ENCODE measurements at regions not wholly inside any gene's neighbourhood (a gene's known extent, or its start where the extent isn't known, plus 50 kb on each side); places are given as distances from the start of the nearest gene placed in this dataset.

GRCh38 chr4:96952610-96953009 is 1112.7 kb downstream of the PDHA2 start (continued):
- no peak for TF ChIP-seq SP1 (IDR thresholded peaks at IDR 0.05; ENCODE audit: low read depth, low read length)

- H3K79me2 ChIP-seq (ENCODE audit: control insufficient read depth, insufficient read depth, low read length), result no peaks in the 10 kb centered on the region
- H2AFZ ChIP-seq (ENCODE audit: control insufficient read depth, low read depth, low read length), result no peak overlapping the region
- TF ChIP-seq E2F8 (IDR thresholded peaks at IDR 0.05; ENCODE audit: low read depth, partially characterized antibody) (no peak), ESRRA (IDR thresholded peaks at IDR 0.05; ENCODE audit: low read length) (no peak), MEF2B (IDR thresholded peaks at IDR 0.05; ENCODE audit: partially characterized antibody, poor library complexity, severe bottlenecking) (no peak), CBFB (IDR thresholded peaks at IDR 0.05; ENCODE audit: low read depth) (no peak), RUNX3 (IDR thresholded peaks at IDR 0.05; ENCODE audit: low read length) (no peak), RCOR1 (conservative IDR thresholded peaks at IDR 0.05; ENCODE audit: low read depth, low read length) (no peak), PAX8 (IDR thresholded peaks at IDR 0.05) (no peak), NFXL1 (IDR thresholded peaks at IDR 0.05; ENCODE audit: borderline replicate concordance) (no peak), ZNF274 (IDR thresholded peaks at IDR 0.05; ENCODE audit: insufficient read depth, insufficient read length) (no peak), IRF3 (IDR thresholded peaks at IDR 0.05) (no peak), RBBP5 (conservative IDR thresholded peaks at IDR 0.05) (no peak), PRDM15 (CRISPR knock-in tag; IDR thresholded peaks at IDR 0.05) (no peak), IRF5 (IDR thresholded peaks at IDR 0.05; ENCODE audit: borderline replicate concordance) (no peak), SMC3 (IDR thresholded peaks at IDR 0.05; ENCODE audit: borderline replicate concordance, low read length) (no peak), ZNF622 (IDR thresholded peaks at IDR 0.05) (no peak), RB1 (IDR thresholded peaks at IDR 0.05; ENCODE audit: borderline replicate concordance) (no peak), POLR2A (IDR thresholded peaks at IDR 0.05; ENCODE audit: low read depth, low read length) (no peak)
- WGBS (ENCODE audit: insufficient coverage, insufficient replicate concordance, low lambda C conversion rate, missing lambda C conversion rate), result 0% methylated on average over 1 of the region's 1 CpG
- H3K4me3 ChIP-seq, result no peak overlapping the region
- no peaks in the 10 kb centered on the region for H3K27me3 ChIP-seq (replicated peaks in 1 of 2; ENCODE audit: control insufficient read depth in 2 of 2, insufficient read depth in 2 of 2, low read length in 1 of 2)
- SMC1A ChIA-PET (ENCODE audit: uncharacterized antibody, unreplicated experiment), result no interaction called here
- no peaks in the 10 kb centered on the region for H4K20me1 ChIP-seq (ENCODE audit: control insufficient read depth, insufficient read depth)
- DNase-seq (ENCODE audit: low read depth, low spot score) (no peak), ATAC-seq (no peak), FAIRE-seq (no peak)
- no TSS peak for BruUV-seq (replicated peaks)
- POLR2A ChIA-PET, result no interaction called here
- CTCF ChIA-PET, result no interaction called here
- H3K4me1 ChIP-seq (ENCODE audit: control insufficient read depth, insufficient read depth, low read length), result no peaks in the 10 kb centered on the region
- no peak overlapping the region for H3K9ac ChIP-seq (ENCODE audit: control insufficient read depth, insufficient read depth, low read length)
- H3K4me2 ChIP-seq (ENCODE audit: control insufficient read depth, insufficient read depth), result no peak overlapping the region
- intact Hi-C loops (cut with micrococcal nuclease; ENCODE audit: unreplicated experiment), result no loop called here
- no peak overlapping the region for H3K27ac ChIP-seq (ENCODE audit: control insufficient read depth, insufficient read depth)
- no peaks in the 10 kb centered on the region for H3K36me3 ChIP-seq (ENCODE audit: control insufficient read depth in 2 of 2, insufficient read depth in 2 of 2, low read length in 1 of 2)
- in situ Hi-C loops (cut with MboI), result no loop called here
- RAD21 ChIA-PET (ENCODE audit: unreplicated experiment), result no interaction called here
- H3K9me3 ChIP-seq (replicated peaks; ENCODE audit: control insufficient read depth, insufficient read depth, low read length), result no peaks in the 10 kb centered on the region
Observed at GRCh38 chr4:96955226-96955625, 1115.3 kb downstream of the PDHA2 start.

Measured in GM12878 (cell line).